Breast epithelium (tissue), 3 donors: ENCODE measurements at regions not wholly inside any gene's neighbourhood (a gene's known extent, or its start where the extent isn't known, plus 50 kb on each side); places are given as distances from the start of the nearest gene placed in this dataset.

Experiments
- CTCF ChIP-seq, 3 donors: fragments of 450-650 bp; IDR thresholded peaks; one replicate each; pipeline ENCODE4 v1.5.1; 2016 to 2017; ENCODE audit warnings: antibody characterized with exemption in 3 of 3, mild to moderate bottlenecking in 3 of 3, moderate library complexity in 3 of 3
- POLR2A ChIP-seq: fragments of 450-650 bp; IDR thresholded peaks from one replicate; pipeline ENCODE4 v1.6.1; 2016; ENCODE audit warnings: antibody characterized with exemption, mild to moderate bottlenecking, moderate library complexity
- POLR2AphosphoS5 ChIP-seq, 3 donors: sonication (generic); formaldehyde crosslinking; IDR thresholded peaks; one replicate each; pipeline ENCODE4 v1.6.1; 2017; ENCODE audit warnings: antibody characterized with exemption in 3 of 3

- no peak for TF ChIP-seq POLR2AphosphoS5 (IDR thresholded peaks at IDR 0.05)
- no peak for TF ChIP-seq POLR2A
- no peak for TF ChIP-seq CTCF (IDR thresholded peaks at IDR 0.05)
These were observed 335.2 kb upstream of the PRKCQ start for GRCh38 chr10:6915307-6915706.
